Pancreas (tissue), 10 donors: ENCODE measurements at regions not wholly inside any gene's neighbourhood (a gene's known extent, or its start where the extent isn't known, plus 50 kb on each side); places are given as distances from the start of the nearest gene placed in this dataset.

ENCODE experiments used
- ATAC-seq, 4 donors: fragments of 200-7000 bp; cut with Tn5 transposase; one replicate each; pipeline versions ENCODE4 v1.8.0 to v1.9.1; 2020; ENCODE audit warnings: mild to moderate bottlenecking in 4 of 4, moderate library complexity in 4 of 4
- DNase-seq, 6 donors: peaks; one replicate each; pipeline ENCODE4 v3.0.0-alpha.2; 2020
- FAIRE-seq: peaks from 2 replicates; lab custom pipeline; 2012; peaks lifted over from hg19 to GRCh38; lab: Jason Lieb, UNC
- H3K27ac ChIP-seq, 4 donors: fragments of 200-600 bp; sonication (generic); 1 replicate in 3 of 4; 2 replicates in 1 of 4; pipeline versions ENCODE4 v1.5.0 to v1.8.0; 2020
- H3K27me3 ChIP-seq, 4 donors: fragments of 200-600 bp; one replicate each; pipeline ENCODE4 v1.8.0; 2021
- H3K36me3 ChIP-seq, 3 donors: fragments of 200-600 bp; sonication (generic) in 1 of 3; one replicate each; pipeline versions ENCODE4 v1.5.0 to v1.8.0; 2020 to 2021
- H3K4me1 ChIP-seq, 3 donors: fragments of 200-600 bp; one replicate each; pipeline ENCODE4 v1.8.0; 2021
- H3K4me3 ChIP-seq, 4 donors: fragments of 200-600 bp; sonication (generic) in 2 of 4; one replicate each; pipeline versions ENCODE4 v1.5.0 to v1.8.0; 2020 to 2021
- H3K9me3 ChIP-seq, 4 donors: fragments of 200-600 bp; one replicate each; pipeline ENCODE4 v1.8.0; 2021
- CTCF ChIP-seq, 4 donors: fragments of 200-600 bp; sonication (generic) in 3 of 4; IDR thresholded peaks; one replicate each; pipeline versions ENCODE4 v1.5.0 to v1.8.0; 2021; ENCODE audit warnings: antibody characterized with exemption in 4 of 4
- WGBS, 2 donors: extraction: QIAGEN DNeasy Blood & Tissue Kit; methylation state at CpG; one replicate each; pipeline ENCODE4 v1.1.7; 2013; 5-methylcytosine and 5-hydroxymethylcytosine counted together
- intact Hi-C, 3 donors: fragments of 100-400 bp; cut with DNase I; formaldehyde crosslinking; loops; one replicate each; pipeline versions ENCODE4 v1.11.1 to v1.14.2; 2022
- donor health status: healthy with polysubstance abuse.
- donor health status: DM: no; HTN: no; CAD: no; lungs with moderate emphysema.
- donor health status: DM: no; HTN: no; CAD: no.
- donor health status: control.
- donor health status: control.
- donor health status: Bipolar disorder and iron deficiency.
- donor health status: DM: yes; HTN: yes; CAD: no.
- donor health status: DM: no; HTN: no; CAD: no.
- donor health status: DM: no; HTN: no; CAD: no.
- donor health status: DM: yes; HTN: yes; CAD: no.

- 59 to 71% methylated on average over 14 of the region's 14 CpGs for WGBS, 2 donors
- intact Hi-C loops: no loop called here
These were observed 86.4 kb downstream of the NSMCE3 start for GRCh38 chr15:29183071-29183831.

GRCh38 chr15:29182590-29182989, 87.0 kb downstream of the NSMCE3 start:
- no peak for ATAC-seq

More at GRCh38 chr15:29183071-29183831, 86.4 kb downstream of the NSMCE3 start:
- no peak for DNase-seq
- Histone ChIP-seq H3K27me3 (no peaks in the 10 kb centered on the region), H3K4me3 (no peak overlapping the region), H3K36me3 (no peaks in the 10 kb centered on the region), H3K27ac (no peak overlapping the region), H3K9me3 (no peaks in the 10 kb centered on the region), H3K4me1 (no peaks in the 10 kb centered on the region)
- TF ChIP-seq CTCF (IDR thresholded peaks at IDR 0.05): no peak
- no peak for ATAC-seq
- no peak for FAIRE-seq

GRCh38 chr15:29172742-29173725, 96.6 kb downstream of the NSMCE3 start:
- no peaks in the 10 kb centered on the region for H3K4me1 ChIP-seq
- H3K9me3 ChIP-seq: no peaks in the 10 kb centered on the region
- H3K27me3 ChIP-seq: no peaks in the 10 kb centered on the region
- FAIRE-seq: no peak
- no peak overlapping the region for H3K4me3 ChIP-seq
- no peaks in the 10 kb centered on the region for H3K36me3 ChIP-seq
- no peak for ATAC-seq
- 86 to 93% methylated on average over 23 of the region's 23 CpGs for WGBS, 2 donors
- no peak for DNase-seq
- no peak for TF ChIP-seq CTCF (IDR thresholded peaks at IDR 0.05)
- H3K27ac ChIP-seq: no peak overlapping the region
- intact Hi-C loops: no loop called here

More at GRCh38 chr15:29182590-29182989, 87.0 kb downstream of the NSMCE3 start:
- Histone ChIP-seq H3K27me3 (no peaks in the 10 kb centered on the region), H3K9me3 (no peaks in the 10 kb centered on the region), H3K4me1 (no peaks in the 10 kb centered on the region), H3K27ac (no peak overlapping the region), H3K36me3 (no peaks in the 10 kb centered on the region), H3K4me3 (no peak overlapping the region)
- DNase-seq: no peak
- TF ChIP-seq CTCF (IDR thresholded peaks at IDR 0.05): no peak
- FAIRE-seq: no peak
- intact Hi-C loops: no loop called here
- 71 to 91% methylated on average over 2 of the region's 2 CpGs for WGBS, 2 donors

GRCh38 chr15:29170521-29170920, 99.1 kb downstream of the NSMCE3 start:
- Histone ChIP-seq H3K27me3 (no peaks in the 10 kb centered on the region), H3K36me3 (no peaks in the 10 kb centered on the region), H3K27ac (no peak overlapping the region), H3K4me1 (no peaks in the 10 kb centered on the region), H3K9me3 (no peaks in the 10 kb centered on the region), H3K4me3 (no peak overlapping the region)
- TF ChIP-seq CTCF (IDR thresholded peaks at IDR 0.05): no peak
- ATAC-seq (no peak), FAIRE-seq (no peak), DNase-seq (no peak)
- WGBS, 2 donors: 76 to 78% methylated on average over 3 of the region's 3 CpGs
- intact Hi-C loops: no loop called here
